Smooth muscle cell (in vitro differentiated cells): ENCODE measurements at regions not wholly inside any gene's neighbourhood (a gene's known extent, or its start where the extent isn't known, plus 50 kb on each side); places are given as distances from the start of the nearest gene placed in this dataset.

ENCODE experiments used
- DNase-seq: peaks from one replicate; lab custom pipeline; 2025; ENCODE audit not compliant: unreplicated experiment; lab: John Stamatoyannopoulos, UW
- H2AFZ ChIP-seq: fragments of 200-600 bp; sonication (generic); 2 replicates; pipeline ENCODE4 v1.6.0; 2016; ENCODE audit warnings: antibody characterized with exemption, low read depth, mild to moderate bottlenecking
- H3F3A ChIP-seq: fragments of 200-600 bp; sonication (generic); 2 replicates; pipeline ENCODE4 v1.6.0; 2017; ENCODE audit warnings: antibody characterized with exemption, low read depth
- H3K27ac ChIP-seq: fragments of 200-600 bp; sonication (generic); 2 replicates; pipeline ENCODE4 v1.5.1; 2016; ENCODE audit warnings: low read depth, mild to moderate bottlenecking
- H3K27me3 ChIP-seq: fragments of 200-600 bp; sonication (generic); 2 replicates; pipeline ENCODE4 v1.6.1; 2016; ENCODE audit warnings: low read depth, mild to moderate bottlenecking
- H3K36me3 ChIP-seq: fragments of 200-600 bp; sonication (generic); 2 replicates; pipeline ENCODE4 v1.5.1; 2016; ENCODE audit warnings: low read depth
- H3K4me1 ChIP-seq: fragments of 200-600 bp; sonication (generic); 2 replicates; pipeline ENCODE4 v1.5.1; 2016; ENCODE audit warnings: low read depth
- H3K4me2 ChIP-seq: fragments of 200-600 bp; sonication (generic); 2 replicates; pipeline ENCODE4 v1.6.0; 2016; ENCODE audit warnings: mild to moderate bottlenecking
- H3K4me3 ChIP-seq: fragments of 200-600 bp; sonication (generic); 2 replicates; pipeline ENCODE4 v1.5.1; 2016; ENCODE audit warnings: mild to moderate bottlenecking
- H3K79me2 ChIP-seq: fragments of 200-600 bp; sonication (generic); 2 replicates; pipeline ENCODE4 v1.6.0; 2016; ENCODE audit warnings: low read depth, mild to moderate bottlenecking
- H3K9ac ChIP-seq: fragments of 200-600 bp; sonication (generic); 2 replicates; pipeline ENCODE4 v1.6.0; 2016; ENCODE audit warnings: low read depth
- H3K9me3 ChIP-seq: fragments of 200-600 bp; sonication (generic); replicated peaks from 2 replicates; pipeline ENCODE4 v1.5.1; 2016; ENCODE audit warnings: low read depth
- H4K20me1 ChIP-seq: fragments of 200-600 bp; sonication (generic); 2 replicates; pipeline ENCODE4 v1.6.0; 2016; ENCODE audit warnings: low read depth
- WGBS: methylation state at CpG from one replicate; pipeline ENCODE4 v1.1.7; 2016; ENCODE audit warnings: low lambda C conversion rate; 5-methylcytosine and 5-hydroxymethylcytosine counted together
- TF ChIP-seq, protein P1 (sequence below): fragments of 200-600 bp; sonication (generic); IDR thresholded peaks from 2 replicates; pipeline ENCODE4 v1.5.1; 2017; ENCODE audit warnings: borderline replicate concordance, mild to moderate bottlenecking, antibody characterized with exemption; ENCODE audit not compliant: insufficient read depth, poor library complexity, severe bottlenecking

- no peaks in the 10 kb centered on the region for H3F3A ChIP-seq
- H3K79me2 ChIP-seq: no peaks in the 10 kb centered on the region
- H2AFZ ChIP-seq: no peak overlapping the region
- H3K4me3 ChIP-seq: no peak overlapping the region
- no peak overlapping the region for H3K4me2 ChIP-seq
- no peak overlapping the region for H3K9ac ChIP-seq
- H3K4me1 ChIP-seq: no peaks in the 10 kb centered on the region
- TF ChIP-seq, protein P1, sequence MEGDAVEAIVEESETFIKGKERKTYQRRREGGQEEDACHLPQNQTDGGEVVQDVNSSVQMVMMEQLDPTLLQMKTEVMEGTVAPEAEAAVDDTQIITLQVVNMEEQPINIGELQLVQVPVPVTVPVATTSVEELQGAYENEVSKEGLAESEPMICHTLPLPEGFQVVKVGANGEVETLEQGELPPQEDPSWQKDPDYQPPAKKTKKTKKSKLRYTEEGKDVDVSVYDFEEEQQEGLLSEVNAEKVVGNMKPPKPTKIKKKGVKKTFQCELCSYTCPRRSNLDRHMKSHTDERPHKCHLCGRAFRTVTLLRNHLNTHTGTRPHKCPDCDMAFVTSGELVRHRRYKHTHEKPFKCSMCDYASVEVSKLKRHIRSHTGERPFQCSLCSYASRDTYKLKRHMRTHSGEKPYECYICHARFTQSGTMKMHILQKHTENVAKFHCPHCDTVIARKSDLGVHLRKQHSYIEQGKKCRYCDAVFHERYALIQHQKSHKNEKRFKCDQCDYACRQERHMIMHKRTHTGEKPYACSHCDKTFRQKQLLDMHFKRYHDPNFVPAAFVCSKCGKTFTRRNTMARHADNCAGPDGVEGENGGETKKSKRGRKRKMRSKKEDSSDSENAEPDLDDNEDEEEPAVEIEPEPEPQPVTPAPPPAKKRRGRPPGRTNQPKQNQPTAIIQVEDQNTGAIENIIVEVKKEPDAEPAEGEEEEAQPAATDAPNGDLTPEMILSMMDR: no peak
- H3K27ac ChIP-seq: no peak overlapping the region
- H4K20me1 ChIP-seq: no peaks in the 10 kb centered on the region
- 96% methylated on average over 8 of the region's 8 CpGs for WGBS
- H3K27me3 ChIP-seq: no peaks in the 10 kb centered on the region
- H3K36me3 ChIP-seq: no peaks in the 10 kb centered on the region
- no peak for DNase-seq
- H3K9me3 ChIP-seq: no peaks in the 10 kb centered on the region
Observed at GRCh38 chr2:8024506-8024905, 657.4 kb upstream of the ID2 start.

DNA sequence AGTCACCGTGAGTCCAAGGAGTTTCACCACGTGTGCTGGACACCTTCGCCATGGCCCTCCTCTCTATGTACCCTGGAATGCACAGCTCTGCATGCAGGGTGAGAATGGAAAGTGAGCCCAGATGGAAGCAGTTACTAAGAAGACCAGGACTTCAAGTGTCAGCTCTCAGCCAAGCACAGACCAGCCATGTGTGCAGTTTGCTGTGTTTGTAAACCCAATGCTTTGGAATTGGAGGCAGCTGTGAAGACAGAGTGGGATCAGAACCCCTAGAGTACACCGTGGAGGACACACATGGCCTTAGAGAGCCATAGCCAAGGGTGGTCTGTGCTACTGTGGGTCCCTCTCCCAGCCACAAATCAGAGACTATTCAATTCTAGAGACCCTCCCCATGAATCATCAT, 655.5 kb upstream of the ID2 start:
- H3K27ac ChIP-seq: no peak overlapping the region
- no peaks in the 10 kb centered on the region for H4K20me1 ChIP-seq
- H3K4me2 ChIP-seq: no peak overlapping the region
- no peaks in the 10 kb centered on the region for H3K79me2 ChIP-seq
- H3K9me3 ChIP-seq: no peaks in the 10 kb centered on the region
- no peak for DNase-seq
- TF ChIP-seq, protein P1: no peak
- no peak overlapping the region for H3K9ac ChIP-seq
- 93% methylated on average over 4 of the region's 4 CpGs for WGBS
- no peaks in the 10 kb centered on the region for H3K4me1 ChIP-seq
- no peak overlapping the region for H2AFZ ChIP-seq
- peaks cover 6% of the 10 kb centered on the region for H3K27me3 ChIP-seq
- H3K36me3 ChIP-seq: no peaks in the 10 kb centered on the region
- H3F3A ChIP-seq: peaks cover 2% of the 10 kb centered on the region
- no peak overlapping the region for H3K4me3 ChIP-seq

- H3F3A ChIP-seq: peaks cover 6% of the 10 kb centered on the region
- H3K9me3 ChIP-seq: no peaks in the 10 kb centered on the region
- no peak overlapping the region for H2AFZ ChIP-seq
- WGBS: 93% methylated on average over 11 of the region's 11 CpGs
- H3K27ac ChIP-seq: no peak overlapping the region
- H3K27me3 ChIP-seq: peaks cover 6% of the 10 kb centered on the region
- TF ChIP-seq, protein P1: no peak
- DNase-seq: no peak
- no peaks in the 10 kb centered on the region for H3K79me2 ChIP-seq
- no peak overlapping the region for H3K4me2 ChIP-seq
- no peaks in the 10 kb centered on the region for H4K20me1 ChIP-seq
- no peak overlapping the region for H3K9ac ChIP-seq
- H3K36me3 ChIP-seq: no peaks in the 10 kb centered on the region
- H3K4me3 ChIP-seq: no peak overlapping the region
- no peaks in the 10 kb centered on the region for H3K4me1 ChIP-seq
Observed at GRCh38 chr2:8027387-8027786, 654.5 kb upstream of the ID2 start.

DNA sequence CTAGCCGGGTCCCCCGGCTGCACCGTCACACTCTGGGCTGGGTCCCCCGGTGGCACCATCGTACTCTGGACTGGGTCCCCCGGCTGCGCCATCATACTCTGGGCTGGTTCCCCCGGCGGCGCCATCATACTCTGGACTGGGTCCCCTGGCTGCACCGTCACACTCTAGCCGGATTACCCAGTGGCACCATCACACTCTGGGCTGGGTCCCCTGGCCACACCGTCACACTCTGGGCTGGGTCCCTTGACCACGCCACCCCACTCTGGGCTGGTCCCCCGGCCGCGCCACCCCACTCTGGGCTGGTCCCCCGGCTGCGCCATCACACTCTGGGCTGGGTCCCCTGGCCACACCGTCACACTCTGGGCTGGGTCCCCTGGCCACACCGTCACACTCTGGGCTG, 653.8 kb upstream of the ID2 start:
- Histone ChIP-seq H3K4me1 (no peaks in the 10 kb centered on the region), H3F3A (peaks cover 6% of the 10 kb centered on the region), H3K9ac (no peak overlapping the region), H2AFZ (no peak overlapping the region), H4K20me1 (no peaks in the 10 kb centered on the region), H3K9me3 (no peaks in the 10 kb centered on the region), H3K79me2 (no peaks in the 10 kb centered on the region), H3K4me3 (no peak overlapping the region), H3K36me3 (no peaks in the 10 kb centered on the region), H3K4me2 (no peak overlapping the region), H3K27ac (no peak overlapping the region), H3K27me3 (peaks cover 6% of the 10 kb centered on the region)
- no peak for DNase-seq
- WGBS: 98% methylated on average over 20 of the region's 21 CpGs
- TF ChIP-seq, protein P1: no peak
